ENCODE measurements at regions not wholly inside any gene's neighbourhood (a gene's known extent, or its start where the extent isn't known, plus 50 kb on each side); places are given as distances from the start of the nearest gene placed in this dataset.

- Histone ChIP-seq H3K36me3 (no peaks in the 10 kb centered on the region), H3K27ac (replicated peaks in 1 of 4) (no peak overlapping the region), H3K4me3 (no peak overlapping the region), H3K9me3 (peaks cover 0 to 4% (median 0%) of the 10 kb centered on the region in 4 donors), H3K4me1 (no peaks in the 10 kb centered on the region), H3K27me3 (no peaks in the 10 kb centered on the region)
- TF ChIP-seq EP300 (IDR thresholded peaks at IDR 0.05) (no peak), POLR2A (IDR thresholded peaks at IDR 0.05; ENCODE audit: low read depth) (no peak), POLR2AphosphoS5 (IDR thresholded peaks at IDR 0.05) (no peak), CTCF (IDR thresholded peaks at IDR 0.05) (no peak)
- intact Hi-C loops (cut with DNase I): no loop called here
- DNase-seq (ENCODE audit: extremely low spot score): no peak
Observed at GRCh38 chr16:65355706-65356105, 233.8 kb upstream of the CDH11 start.

GRCh38 chr16:65353183-65353582 lies 231.3 kb upstream of the CDH11 start:
- TF ChIP-seq POLR2A (IDR thresholded peaks at IDR 0.05; ENCODE audit: low read depth) (no peak), POLR2AphosphoS5 (IDR thresholded peaks at IDR 0.05) (no peak), CTCF (IDR thresholded peaks at IDR 0.05) (no peak), EP300 (IDR thresholded peaks at IDR 0.05) (no peak)
- Histone ChIP-seq H3K4me3 (no peak overlapping the region), H3K27ac (replicated peaks in 1 of 4) (no peak overlapping the region), H3K36me3 (no peaks in the 10 kb centered on the region), H3K27me3 (no peaks in the 10 kb centered on the region), H3K4me1 (no peaks in the 10 kb centered on the region), H3K9me3 (peaks cover 0 to 4% (median 0%) of the 10 kb centered on the region in 4 donors)
- WGBS: 94% methylated on average over 1 of the region's 1 CpG
- peak; percentile 14 for DNase-seq (ENCODE audit: extremely low spot score)
- intact Hi-C loops (cut with DNase I): no loop called here

GRCh38 chr16:65349626-65350025 lies 227.8 kb upstream of the CDH11 start:
- Histone ChIP-seq H3K27ac (replicated peaks in 1 of 4) (no peak overlapping the region), H3K9me3 (no peaks in the 10 kb centered on the region), H3K27me3 (no peaks in the 10 kb centered on the region), H3K4me1 (no peaks in the 10 kb centered on the region), H3K36me3 (no peaks in the 10 kb centered on the region), H3K4me3 (no peak overlapping the region)
- 63% methylated on average over 7 of the region's 7 CpGs for WGBS
- intact Hi-C loops (cut with DNase I): no loop called here
- DNase-seq (ENCODE audit: extremely low spot score): no peak
- TF ChIP-seq POLR2AphosphoS5 (IDR thresholded peaks at IDR 0.05) (no peak), CTCF (IDR thresholded peaks at IDR 0.05) (no peak), POLR2A (IDR thresholded peaks at IDR 0.05; ENCODE audit: low read depth) (no peak), EP300 (IDR thresholded peaks at IDR 0.05) (no peak)

- intact Hi-C loops (cut with DNase I): no loop called here
- no peak overlapping the region for H3K4me3 ChIP-seq
- TF ChIP-seq EP300 (IDR thresholded peaks at IDR 0.05) (no peak), POLR2AphosphoS5 (IDR thresholded peaks at IDR 0.05) (no peak)
- H3K4me1 ChIP-seq: no peaks in the 10 kb centered on the region
- no peaks in the 10 kb centered on the region for H3K27me3 ChIP-seq
- WGBS: 98% methylated on average over 2 of the region's 2 CpGs
- DNase-seq (ENCODE audit: extremely low spot score): no peak
- no peaks in the 10 kb centered on the region for H3K9me3 ChIP-seq
- no peak overlapping the region for H3K27ac ChIP-seq (replicated peaks in 1 of 4)
- no peaks in the 10 kb centered on the region for H3K36me3 ChIP-seq
Observed at GRCh38 chr16:65343556-65343955, 221.7 kb upstream of the CDH11 start.

GRCh38 chr16:65342231-65342866 lies 220.5 kb upstream of the CDH11 start:
- Histone ChIP-seq H3K36me3 (no peaks in the 10 kb centered on the region), H3K4me3 (no peak overlapping the region), H3K27me3 (no peaks in the 10 kb centered on the region), H3K27ac (replicated peaks in 1 of 4) (no peak overlapping the region), H3K4me1 (no peaks in the 10 kb centered on the region), H3K9me3 (no peaks in the 10 kb centered on the region)
- DNase-seq (ENCODE audit: extremely low spot score): no peak
- WGBS: 87% methylated on average over 8 of the region's 8 CpGs
- TF ChIP-seq EP300 (IDR thresholded peaks at IDR 0.05) (no peak), POLR2A (IDR thresholded peaks at IDR 0.05; ENCODE audit: low read depth) (no peak), POLR2AphosphoS5 (IDR thresholded peaks at IDR 0.05) (no peak), CTCF (IDR thresholded peaks at IDR 0.05) (no peak)
- intact Hi-C loops (cut with DNase I): no loop called here
